Skin of body (tissue), 1 donor: ENCODE measurements at regions not wholly inside any gene's neighbourhood (a gene's known extent, or its start where the extent isn't known, plus 50 kb on each side); places are given as distances from the start of the nearest gene placed in this dataset.

Experiments used
- DNase-seq: peaks from one replicate; lab custom pipeline; 2025; lab: John Stamatoyannopoulos, UW

DNA sequence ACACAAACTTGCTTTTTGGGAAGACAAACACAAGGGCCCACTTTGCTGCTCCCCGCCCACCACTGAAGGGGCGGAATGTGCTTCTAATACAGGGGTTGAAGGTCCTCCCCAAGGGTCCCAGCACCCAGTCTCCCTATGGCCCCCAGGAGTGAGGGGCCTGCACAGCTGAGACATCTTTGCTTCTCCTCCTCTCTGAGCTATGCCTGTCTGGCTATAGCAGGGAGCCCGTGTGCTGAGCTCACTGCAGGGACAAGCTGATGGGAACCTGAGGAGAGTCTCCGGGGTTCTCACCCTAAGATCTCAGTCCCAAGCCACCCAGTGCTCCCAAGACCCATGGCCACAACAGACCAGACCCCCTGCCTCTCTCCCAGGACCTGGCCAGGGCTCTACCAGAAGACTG lies 61.1 kb upstream of the ACAN start:
- DNase-seq = no peak

DNA sequence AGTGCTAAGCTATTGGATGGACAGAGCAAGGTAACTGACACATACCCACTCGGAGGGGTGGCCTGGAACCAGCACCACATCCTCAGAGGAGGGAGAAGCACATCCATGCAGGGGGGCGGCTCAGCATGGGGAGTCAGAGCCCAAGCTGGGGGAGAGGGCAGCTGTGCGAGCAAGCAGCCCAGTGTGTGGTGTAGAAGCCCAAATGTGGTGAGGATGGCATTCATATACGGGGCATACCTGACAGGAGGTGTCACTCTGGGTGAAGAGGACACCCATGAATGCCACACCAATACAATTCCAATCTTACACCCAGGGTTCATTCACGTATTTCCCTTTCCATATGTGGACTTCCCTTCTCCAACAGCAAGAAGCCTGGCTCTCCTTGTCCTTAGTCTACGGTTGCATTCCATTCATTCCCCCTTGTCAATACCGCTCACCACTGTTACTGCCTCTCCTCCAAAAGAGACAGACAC lies 58.7 kb upstream of the ACAN start:
- DNase-seq = no peak

DNA sequence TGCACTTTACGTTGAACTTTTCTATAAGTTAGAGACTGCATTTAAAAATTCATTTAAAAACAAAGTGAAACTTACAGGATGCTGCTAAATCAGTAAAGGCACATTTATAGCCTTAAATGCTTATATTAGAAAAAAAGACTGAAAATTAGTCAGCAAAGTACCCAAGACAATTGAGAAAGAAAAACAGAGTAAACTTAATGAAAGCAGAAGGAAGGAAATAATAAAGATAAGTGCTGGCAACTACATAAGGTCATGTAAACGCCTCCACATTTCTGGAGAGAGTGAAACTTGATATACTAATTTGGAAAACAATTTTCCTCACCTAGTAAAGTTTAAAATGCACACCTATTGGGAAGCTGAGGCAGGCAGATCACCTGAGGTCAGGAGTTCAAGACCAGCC lies 58.2 kb upstream of the ACAN start:
- DNase-seq = no peak

DNA sequence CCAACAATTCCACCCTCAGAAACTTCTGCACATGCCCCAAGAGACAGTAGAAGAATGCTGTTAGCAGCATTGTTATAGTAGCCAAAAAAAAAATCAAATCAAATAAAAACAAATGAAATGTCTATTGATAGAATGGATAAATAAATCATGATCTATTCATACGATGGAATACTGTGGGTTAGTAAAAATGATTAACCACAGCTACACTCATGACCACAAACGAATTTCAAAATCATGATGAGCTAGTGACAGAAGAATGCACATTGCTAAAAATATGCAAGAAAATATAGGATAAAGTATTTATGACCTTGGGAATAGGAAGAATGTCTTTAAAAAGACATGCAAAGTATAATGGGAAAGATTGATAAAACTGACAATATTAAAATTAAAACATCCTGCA lies 57.5 kb upstream of the ACAN start:
- peak; percentile 50 for DNase-seq

DNA sequence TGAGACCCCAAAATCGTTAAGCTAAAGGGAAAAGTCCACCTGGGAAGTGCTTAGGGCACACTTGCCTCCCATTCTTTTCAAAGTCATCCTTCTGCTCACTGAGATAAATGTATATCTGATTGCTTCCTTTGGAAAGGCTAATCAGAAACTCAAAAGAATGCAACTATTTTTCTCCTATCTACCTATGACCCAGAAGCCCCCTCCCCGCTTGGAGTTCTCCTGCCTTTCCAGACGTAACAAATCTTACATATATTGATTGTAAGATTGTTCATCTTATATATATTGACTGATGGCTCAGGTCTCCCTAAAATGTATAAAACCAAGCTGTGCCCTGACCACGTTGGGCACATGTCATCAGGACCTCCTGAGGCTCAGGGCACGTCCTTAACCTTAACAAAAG lies 56.8 kb upstream of the ACAN start:
- no peak for DNase-seq

DNA sequence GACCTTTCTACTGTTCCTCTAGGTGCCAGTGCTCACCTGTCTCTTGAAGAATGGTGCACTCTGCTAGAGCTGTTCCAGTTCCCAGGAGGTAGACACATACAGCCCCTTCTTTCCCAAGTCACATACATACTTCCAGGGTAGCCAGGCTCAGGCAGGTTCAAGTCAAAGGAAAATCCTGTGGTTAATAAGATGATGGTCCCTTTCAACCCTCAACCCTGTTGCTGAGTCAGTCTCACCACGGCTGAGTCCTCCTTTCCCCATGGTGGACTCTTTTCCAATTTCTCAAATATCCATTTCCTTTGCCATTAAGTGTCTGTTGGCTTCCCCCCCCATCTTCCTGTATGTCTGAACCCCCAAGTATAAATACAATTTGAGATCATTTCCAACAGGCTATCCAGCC lies 56.1 kb upstream of the ACAN start:
- no peak for DNase-seq

DNA sequence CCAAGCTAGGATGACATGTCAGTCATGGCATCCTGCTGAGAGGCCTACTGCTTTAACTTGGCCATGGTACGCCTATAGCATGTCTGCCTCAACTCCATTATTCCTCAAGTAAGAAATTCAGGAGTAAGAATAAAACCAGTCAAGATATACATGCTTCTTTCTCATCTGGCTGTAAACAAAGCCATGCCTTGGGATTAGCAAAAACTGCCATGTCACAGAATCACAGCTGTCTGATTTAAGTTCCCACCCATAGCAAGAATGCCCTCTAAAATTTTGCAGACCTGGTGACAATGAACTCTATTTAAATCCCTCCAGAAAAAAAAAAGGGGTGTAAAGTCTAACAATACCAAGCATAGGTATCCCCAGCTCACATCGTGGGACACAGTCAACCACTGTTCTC lies 55.6 kb upstream of the ACAN start:
- peak; percentile 19 for DNase-seq

DNA sequence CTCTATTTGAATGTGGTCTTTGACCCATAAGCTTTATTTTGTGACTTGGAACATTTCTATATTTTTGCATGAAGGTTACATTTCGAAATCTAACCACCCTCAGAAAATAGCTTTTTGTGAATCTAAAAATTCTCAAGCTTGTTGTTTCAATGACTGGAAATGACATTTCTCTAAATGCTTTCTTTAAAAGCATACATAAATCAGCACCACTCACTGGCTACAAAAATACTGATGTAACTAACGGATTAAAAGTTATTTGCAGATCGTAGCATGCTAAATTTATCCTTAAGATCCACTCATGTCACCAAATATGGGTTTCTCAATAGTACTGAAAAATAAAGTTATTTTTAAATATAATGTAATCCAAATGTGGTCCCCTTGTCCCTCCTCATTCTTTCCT lies 55.2 kb upstream of the ACAN start:
- peak; percentile 79 for DNase-seq

DNA sequence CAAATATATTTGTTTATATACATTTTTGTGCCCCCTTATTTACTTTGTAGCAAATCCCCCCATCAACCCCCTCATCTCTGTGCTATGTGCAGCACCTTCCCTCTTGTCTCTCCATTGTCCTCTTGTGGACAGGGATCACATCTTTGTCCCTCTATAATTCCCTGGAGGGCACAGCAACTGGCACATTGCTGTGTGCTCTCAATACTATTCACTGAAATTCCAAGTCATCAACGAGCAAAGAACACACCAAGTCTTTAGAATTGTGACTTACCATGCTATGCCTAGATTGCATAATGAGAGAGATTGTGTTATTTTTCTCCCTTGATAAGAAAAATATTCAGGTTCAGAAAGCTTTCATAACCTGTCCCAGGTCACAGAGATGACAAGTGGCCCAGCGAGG lies 54.6 kb upstream of the ACAN start:
- DNase-seq = no peak

DNA sequence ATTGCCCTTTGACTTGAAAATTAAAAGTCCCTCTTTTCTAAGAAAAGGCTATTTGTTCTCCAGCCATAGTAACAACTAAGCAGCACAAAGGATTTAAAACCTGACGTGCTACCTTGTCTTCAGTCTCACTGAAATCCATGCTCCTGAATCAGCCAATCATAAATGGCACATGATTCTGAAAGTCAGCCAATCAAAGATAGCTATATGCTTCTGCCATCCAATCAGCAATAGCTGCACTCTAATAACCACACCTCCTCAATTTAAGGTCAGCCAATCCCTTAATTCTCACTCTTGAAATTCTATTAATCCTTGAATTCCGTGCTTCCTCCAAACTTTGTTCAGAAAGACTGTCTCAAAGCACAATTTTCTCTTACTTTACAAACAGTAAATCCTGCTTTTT lies 53.5 kb upstream of the ACAN start:
- DNase-seq = no peak

DNA sequence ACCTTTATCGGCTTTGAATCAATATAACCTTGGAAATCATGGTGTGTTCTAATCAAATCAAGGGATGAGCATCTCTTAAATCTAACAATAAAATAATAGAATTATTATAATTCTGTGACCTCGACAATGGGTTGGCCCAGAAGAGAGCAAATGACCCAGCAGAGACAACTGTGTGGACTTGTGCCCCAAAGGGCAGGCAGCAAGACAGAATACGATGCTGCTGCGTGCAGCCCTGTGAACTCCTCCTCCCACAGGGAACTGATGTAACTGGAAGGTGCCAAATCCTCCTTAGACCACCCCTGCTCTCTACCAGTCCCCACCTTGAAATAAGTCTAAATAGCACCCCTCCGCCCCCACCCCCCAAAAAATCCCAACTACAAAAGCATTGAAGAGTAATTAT lies 50.7 kb upstream of the ACAN start:
- no peak for DNase-seq

DNA sequence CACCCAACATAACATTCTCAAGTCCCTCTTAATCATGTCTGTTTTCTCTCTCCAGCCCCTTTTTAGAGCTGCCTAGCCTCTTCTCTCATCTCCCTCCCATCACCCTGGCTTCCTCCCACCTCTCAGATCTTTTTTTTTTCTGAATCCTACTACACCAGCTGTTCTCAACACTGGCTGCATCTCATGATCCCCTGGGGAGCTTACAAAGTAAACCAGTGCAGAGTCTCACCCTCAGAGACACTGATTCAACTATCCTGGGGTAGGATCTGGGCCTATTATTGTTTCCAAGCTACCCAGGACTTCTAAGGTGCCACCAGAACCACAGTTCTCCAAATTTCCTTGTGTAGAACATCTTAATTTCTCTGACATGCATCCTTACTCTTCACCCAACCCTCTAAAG lies 50.3 kb upstream of the ACAN start:
- DNase-seq = no peak
